Hepatocyte (in vitro differentiated cells): ENCODE measurements at regions not wholly inside any gene's neighbourhood (a gene's known extent, or its start where the extent isn't known, plus 50 kb on each side); places are given as distances from the start of the nearest gene placed in this dataset.

Experiments
- DNase-seq: peaks from one replicate; pipeline ENCODE4 v3.0.0-alpha.2; 2016; ENCODE audit warnings: low spot score
- H2AFZ ChIP-seq: fragments of 200-600 bp; sonication (generic); 2 replicates; pipeline ENCODE4 v1.6.0; 2016; ENCODE audit warnings: antibody characterized with exemption, mild to moderate bottlenecking
- H3K27ac ChIP-seq: fragments of 200-600 bp; sonication (generic); 2 replicates; pipeline ENCODE4 v1.5.1; 2016; ENCODE audit warnings: mild to moderate bottlenecking
- H3K27me3 ChIP-seq: fragments of 200-600 bp; sonication (generic); 2 replicates; pipeline ENCODE4 v1.6.1; 2016
- H3K36me3 ChIP-seq: fragments of 200-600 bp; sonication (generic); replicated peaks from 2 replicates; pipeline ENCODE4 v1.5.1; 2016; ENCODE audit warnings: low read depth; ENCODE audit not compliant: insufficient read depth
- H3K4me1 ChIP-seq: fragments of 200-600 bp; sonication (generic); 2 replicates; pipeline ENCODE4 v1.5.1; 2016; ENCODE audit warnings: mild to moderate bottlenecking, moderate library complexity; ENCODE audit not compliant: insufficient read depth
- H3K4me2 ChIP-seq: fragments of 200-600 bp; sonication (generic); 2 replicates; pipeline ENCODE4 v1.6.0; 2016
- H3K4me3 ChIP-seq: fragments of 200-600 bp; sonication (generic); 2 replicates; pipeline ENCODE4 v1.5.1; 2016; ENCODE audit warnings: mild to moderate bottlenecking
- H3K79me2 ChIP-seq: fragments of 200-600 bp; sonication (generic); 2 replicates; pipeline ENCODE4 v1.6.0; 2017; ENCODE audit warnings: mild to moderate bottlenecking
- H3K9me2 ChIP-seq: fragments of 200-600 bp; sonication (generic); replicated peaks from 2 replicates; pipeline ENCODE4 v1.6.0; 2017; ENCODE audit warnings: mild to moderate bottlenecking; ENCODE audit not compliant: insufficient read depth
- H3K9me3 ChIP-seq: fragments of 200-600 bp; sonication (generic); 2 replicates; pipeline ENCODE4 v1.5.1; 2016; ENCODE audit warnings: low read depth, mild to moderate bottlenecking
- H4K20me1 ChIP-seq: fragments of 200-600 bp; sonication (generic); 2 replicates; pipeline ENCODE4 v1.6.0; 2016; ENCODE audit warnings: mild to moderate bottlenecking; ENCODE audit not compliant: insufficient read depth, poor library complexity, severe bottlenecking
- EZH2 ChIP-seq: fragments of 200-600 bp; sonication (generic); IDR thresholded peaks from 2 replicates; pipeline ENCODE4 v1.6.1; 2016; ENCODE audit warnings: antibody characterized with exemption, mild to moderate bottlenecking, borderline replicate concordance
- EZH2phosphoT487 ChIP-seq: fragments of 200-600 bp; sonication (generic); IDR thresholded peaks from one replicate; pipeline ENCODE4 v1.6.1; 2018; ENCODE audit warnings: antibody characterized with exemption, mild to moderate bottlenecking, low read depth, moderate library complexity; ENCODE audit not compliant: unreplicated experiment, severe bottlenecking
- WGBS: methylation state at CpG from one replicate; pipeline ENCODE4 v1.1.6; 2016; ENCODE audit warnings: low lambda C conversion rate; ENCODE audit errors: missing lambda C conversion rate; 5-methylcytosine and 5-hydroxymethylcytosine counted together
- TF ChIP-seq, protein P1 (sequence below): fragments of 200-600 bp; sonication (generic); IDR thresholded peaks from 2 replicates; pipeline ENCODE4 v1.5.1; 2016; ENCODE audit warnings: antibody characterized with exemption, mild to moderate bottlenecking; ENCODE audit not compliant: poor library complexity

DNA sequence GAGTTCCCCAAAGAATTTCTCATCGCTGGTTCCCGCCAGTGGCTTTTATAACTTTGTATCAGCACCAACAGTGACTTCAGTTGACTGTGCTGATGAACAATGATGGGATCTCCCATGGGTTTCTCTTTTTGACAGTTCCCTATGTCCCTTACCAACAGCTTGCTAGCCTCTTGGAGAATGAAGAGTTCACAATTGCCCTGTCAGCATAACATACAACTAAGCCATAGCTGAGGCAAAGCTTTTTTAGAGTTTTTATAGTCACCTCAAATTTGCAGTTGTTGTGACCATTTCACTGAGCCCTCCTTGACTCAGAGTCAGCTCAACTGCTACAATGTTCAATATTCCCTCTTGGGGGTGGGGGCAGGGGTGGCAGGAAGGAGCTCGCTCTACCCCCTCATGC, 179.8 kb downstream of the TFEC start:
- no peak for DNase-seq
- Histone ChIP-seq H3K27ac (no peak overlapping the region), H3K9me2 (no peaks in the 10 kb centered on the region), H3K27me3 (no peaks in the 10 kb centered on the region), H3K79me2 (no peaks in the 10 kb centered on the region), H3K36me3 (no peaks in the 10 kb centered on the region), H3K4me1 (no peaks in the 10 kb centered on the region), H2AFZ (no peak overlapping the region), H3K4me3 (no peak overlapping the region), H3K4me2 (no peak overlapping the region), H4K20me1 (no peaks in the 10 kb centered on the region), H3K9me3 (no peaks in the 10 kb centered on the region)
- TF ChIP-seq, protein P1, sequence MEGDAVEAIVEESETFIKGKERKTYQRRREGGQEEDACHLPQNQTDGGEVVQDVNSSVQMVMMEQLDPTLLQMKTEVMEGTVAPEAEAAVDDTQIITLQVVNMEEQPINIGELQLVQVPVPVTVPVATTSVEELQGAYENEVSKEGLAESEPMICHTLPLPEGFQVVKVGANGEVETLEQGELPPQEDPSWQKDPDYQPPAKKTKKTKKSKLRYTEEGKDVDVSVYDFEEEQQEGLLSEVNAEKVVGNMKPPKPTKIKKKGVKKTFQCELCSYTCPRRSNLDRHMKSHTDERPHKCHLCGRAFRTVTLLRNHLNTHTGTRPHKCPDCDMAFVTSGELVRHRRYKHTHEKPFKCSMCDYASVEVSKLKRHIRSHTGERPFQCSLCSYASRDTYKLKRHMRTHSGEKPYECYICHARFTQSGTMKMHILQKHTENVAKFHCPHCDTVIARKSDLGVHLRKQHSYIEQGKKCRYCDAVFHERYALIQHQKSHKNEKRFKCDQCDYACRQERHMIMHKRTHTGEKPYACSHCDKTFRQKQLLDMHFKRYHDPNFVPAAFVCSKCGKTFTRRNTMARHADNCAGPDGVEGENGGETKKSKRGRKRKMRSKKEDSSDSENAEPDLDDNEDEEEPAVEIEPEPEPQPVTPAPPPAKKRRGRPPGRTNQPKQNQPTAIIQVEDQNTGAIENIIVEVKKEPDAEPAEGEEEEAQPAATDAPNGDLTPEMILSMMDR = no peak
- TF ChIP-seq EZH2 (no peak), EZH2phosphoT487 (no peak)
- 74% methylated on average over 3 of the region's 3 CpGs for WGBS

DNA sequence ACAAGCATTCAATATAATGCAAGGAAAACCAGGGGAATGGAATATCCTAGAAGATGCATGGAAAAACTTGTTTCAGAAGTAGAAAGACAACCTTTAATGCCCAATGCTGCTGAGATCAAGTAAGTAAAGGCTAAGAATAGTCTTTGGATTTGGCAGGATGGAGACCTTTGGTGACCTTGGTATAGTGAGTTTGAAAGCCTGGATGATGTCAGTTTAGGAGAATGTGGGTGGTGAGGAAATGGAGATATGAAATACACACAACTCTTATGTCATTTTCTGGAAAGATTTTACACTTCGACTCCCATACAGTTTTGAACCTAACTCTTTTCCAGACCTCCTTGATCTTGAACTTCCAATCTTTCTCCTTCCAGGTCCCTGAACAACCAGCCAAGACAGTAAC, 185.7 kb downstream of the TFEC start:
- no peak for DNase-seq
- H3K4me1 ChIP-seq = no peaks in the 10 kb centered on the region
- no peaks in the 10 kb centered on the region for H3K36me3 ChIP-seq
- H3K4me2 ChIP-seq = no peak overlapping the region
- no peaks in the 10 kb centered on the region for H3K79me2 ChIP-seq
- H4K20me1 ChIP-seq = no peaks in the 10 kb centered on the region
- no peak overlapping the region for H3K27ac ChIP-seq
- H3K27me3 ChIP-seq = no peaks in the 10 kb centered on the region
- no peak overlapping the region for H2AFZ ChIP-seq
- H3K9me3 ChIP-seq = no peaks in the 10 kb centered on the region
- H3K9me2 ChIP-seq = no peaks in the 10 kb centered on the region
- TF ChIP-seq EZH2phosphoT487 = no peak
- TF ChIP-seq, protein P1 = no peak
- no peak for TF ChIP-seq EZH2
- no peak overlapping the region for H3K4me3 ChIP-seq
- WGBS = 88% methylated on average over 1 of the region's 1 CpG

DNA sequence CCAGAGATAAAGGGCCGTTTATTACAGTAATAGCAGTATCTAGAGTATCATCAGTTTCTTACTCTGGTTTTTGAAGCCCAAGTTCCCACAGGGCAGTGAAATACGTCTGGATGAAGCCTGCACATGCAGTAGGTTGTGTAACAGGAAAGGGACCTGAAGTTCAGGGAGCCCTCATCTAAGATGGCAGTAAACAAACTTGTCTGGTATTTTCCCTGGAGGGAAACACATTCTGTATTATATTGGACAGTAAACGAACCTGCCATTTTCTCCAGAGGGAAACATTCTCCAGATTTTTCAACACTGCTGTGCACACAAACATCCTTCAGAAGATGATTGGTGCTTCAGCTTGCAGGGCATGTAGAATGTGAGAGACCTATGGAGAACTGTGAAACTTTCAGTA, 189.9 kb downstream of the TFEC start:
- Histone ChIP-seq H3K9me3 (no peaks in the 10 kb centered on the region), H2AFZ (no peak overlapping the region), H3K4me3 (no peak overlapping the region), H3K36me3 (no peaks in the 10 kb centered on the region), H3K27me3 (no peaks in the 10 kb centered on the region), H3K79me2 (no peaks in the 10 kb centered on the region), H3K27ac (no peak overlapping the region), H3K9me2 (no peaks in the 10 kb centered on the region), H3K4me2 (no peak overlapping the region), H3K4me1 (no peaks in the 10 kb centered on the region), H4K20me1 (no peaks in the 10 kb centered on the region)
- TF ChIP-seq EZH2phosphoT487 (no peak), EZH2 (no peak)
- TF ChIP-seq, protein P1 = no peak
- 21% methylated on average over 3 of the region's 3 CpGs for WGBS
- DNase-seq = peak; percentile 10

DNA sequence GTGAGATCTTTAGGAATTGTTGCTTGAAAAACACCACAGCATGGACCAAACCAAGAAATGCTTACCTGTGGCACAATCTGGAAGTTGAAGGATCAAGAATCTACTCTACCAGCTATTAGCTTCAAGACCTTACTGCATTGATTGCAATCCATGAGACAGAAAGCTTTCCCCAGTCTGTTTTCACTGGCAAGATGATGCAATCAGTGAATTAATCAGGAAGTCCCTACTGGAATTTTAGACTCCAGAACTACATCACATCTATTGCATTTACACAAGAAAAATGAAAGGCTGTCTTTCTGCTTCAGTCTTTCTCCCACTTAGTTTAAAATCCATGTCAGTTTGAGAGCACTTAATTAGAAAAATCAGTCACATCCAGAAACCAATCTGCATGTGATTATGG, 191.7 kb downstream of the TFEC start:
- H3K9me3 ChIP-seq = no peaks in the 10 kb centered on the region
- H2AFZ ChIP-seq = no peak overlapping the region
- DNase-seq = no peak
- no peaks in the 10 kb centered on the region for H3K4me1 ChIP-seq
- H3K27me3 ChIP-seq = no peaks in the 10 kb centered on the region
- H3K79me2 ChIP-seq = no peaks in the 10 kb centered on the region
- TF ChIP-seq EZH2 (no peak), EZH2phosphoT487 (no peak)
- TF ChIP-seq, protein P1 = no peak
- H3K4me2 ChIP-seq = no peak overlapping the region
- H3K36me3 ChIP-seq = no peaks in the 10 kb centered on the region
- no peak overlapping the region for H3K4me3 ChIP-seq
- H4K20me1 ChIP-seq = no peaks in the 10 kb centered on the region
- H3K9me2 ChIP-seq = no peaks in the 10 kb centered on the region
- no peak overlapping the region for H3K27ac ChIP-seq
